HG02870 (cell line): ENCODE measurements at regions not wholly inside any gene's neighbourhood (a gene's known extent, or its start where the extent isn't known, plus 50 kb on each side); places are given as distances from the start of the nearest gene placed in this dataset.
"Not testable (repeated sequence)": the region's sequence is repeated elsewhere in the genome, so short reads cannot be mapped to it uniquely, and the experiment has no call there.

Experiments
- ATAC-seq: cut with Tn5 transposase; IDR thresholded peaks from one replicate; pipeline ENCODE4 v1.9.1; 2021; ENCODE audit warnings: mild to moderate bottlenecking, moderate library complexity; ENCODE audit not compliant: unreplicated experiment

- no peak for ATAC-seq
Measured at GRCh38 chr19:27972291-27973040, 1240.5 kb downstream of the UQCRFS1 start.

GRCh38 chr19:27971869-27972268 is 1241.1 kb downstream of the UQCRFS1 start:
- ATAC-seq = no peak

GRCh38 chr19:27971071-27971470 is 1241.9 kb downstream of the UQCRFS1 start:
- no peak for ATAC-seq

- no peak for ATAC-seq
Measured at GRCh38 chr19:27966390-27966816, 1246.5 kb downstream of the UQCRFS1 start.

- no peak for ATAC-seq
Measured at GRCh38 chr19:27964185-27964584, 1248.8 kb downstream of the UQCRFS1 start.

- ATAC-seq = no peak
Measured at GRCh38 chr19:27962264-27962663, 1250.7 kb downstream of the UQCRFS1 start.

- no peak for ATAC-seq
Measured at GRCh38 chr19:27955485-27956480, 1257.2 kb downstream of the UQCRFS1 start.

GRCh38 chr19:27942607-27943006 is 1270.3 kb downstream of the UQCRFS1 start:
- not testable (repeated sequence) for ATAC-seq

- no peak for ATAC-seq
Measured at GRCh38 chr19:27936139-27936538, 1276.8 kb downstream of the UQCRFS1 start.

- no peak for ATAC-seq
Measured at GRCh38 chr19:27935669-27936068, 1277.3 kb downstream of the UQCRFS1 start.

GRCh38 chr19:27929399-27929798 is 1283.6 kb downstream of the UQCRFS1 start:
- ATAC-seq = no peak

- no peak for ATAC-seq
Measured at GRCh38 chr19:27925202-27925601, 1287.7 kb downstream of the UQCRFS1 start.

GRCh38 chr19:27922970-27923369 is 1290.0 kb downstream of the UQCRFS1 start:
- no peak for ATAC-seq

- no peak for ATAC-seq
Measured at GRCh38 chr19:27920774-27921173, 1292.2 kb downstream of the UQCRFS1 start.

GRCh38 chr19:27918818-27919217 is 1294.1 kb downstream of the UQCRFS1 start:
- ATAC-seq = no peak

- no peak for ATAC-seq
Measured at GRCh38 chr19:27911122-27911898, 1301.6 kb downstream of the UQCRFS1 start.

GRCh38 chr19:27909861-27910260 is 1303.1 kb downstream of the UQCRFS1 start:
- ATAC-seq = no peak

GRCh38 chr19:27909185-27909840 is 1303.6 kb downstream of the UQCRFS1 start:
- no peak for ATAC-seq

GRCh38 chr19:27906081-27906480 is 1306.9 kb downstream of the UQCRFS1 start:
- no peak for ATAC-seq

- no peak for ATAC-seq
Measured at GRCh38 chr19:27905074-27905473, 1307.9 kb downstream of the UQCRFS1 start.
